Limb (tissue), 2 donors: ENCODE measurements at regions not wholly inside any gene's neighbourhood (a gene's known extent, or its start where the extent isn't known, plus 50 kb on each side); places are given as distances from the start of the nearest gene placed in this dataset.

Experiments used
- DNase-seq, 2 donors: peaks; one replicate each; pipeline ENCODE4 v3.0.0-alpha.2; 2016; ENCODE audit errors: extremely low spot score in 2 of 2

DNA sequence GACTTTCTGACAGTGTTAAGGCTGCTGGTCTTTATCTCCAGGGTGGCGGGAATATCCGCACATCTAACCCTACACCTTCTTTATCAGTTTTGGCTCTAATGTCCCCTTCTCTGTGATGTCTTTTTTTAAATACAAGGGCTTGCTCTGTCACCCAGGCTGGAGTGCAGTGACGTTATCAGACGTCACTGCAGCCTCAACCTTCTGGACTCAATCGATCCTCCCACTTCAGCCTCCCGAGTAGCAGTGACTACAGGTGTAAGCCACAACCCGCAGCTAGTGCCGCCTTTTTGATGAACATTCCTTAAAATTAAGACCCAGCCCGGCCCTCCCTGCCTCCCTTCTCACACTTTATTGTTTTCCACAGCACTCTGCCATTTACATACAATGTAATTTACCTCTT, 120.1 kb upstream of the CDH4 start:
- DNase-seq = no peak

DNA sequence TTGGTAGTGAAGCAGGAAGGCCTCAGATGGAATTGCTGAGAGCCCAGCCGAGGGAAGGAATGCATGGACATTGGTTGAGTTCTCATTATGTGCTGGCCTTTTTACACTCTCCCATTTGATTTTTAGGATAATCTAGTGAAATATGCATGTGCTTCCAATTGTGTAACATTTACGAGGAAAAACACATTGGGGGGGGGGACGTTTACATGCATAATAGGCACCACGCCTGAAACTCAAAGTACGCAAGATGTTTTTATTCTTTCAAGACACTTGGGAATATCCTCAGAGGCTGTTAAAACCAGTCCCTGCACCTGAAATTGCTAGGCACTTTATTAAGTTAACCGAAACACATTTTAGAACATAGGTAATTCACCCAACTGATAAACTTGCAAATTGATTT, 118.5 kb upstream of the CDH4 start:
- DNase-seq = no peak

DNA sequence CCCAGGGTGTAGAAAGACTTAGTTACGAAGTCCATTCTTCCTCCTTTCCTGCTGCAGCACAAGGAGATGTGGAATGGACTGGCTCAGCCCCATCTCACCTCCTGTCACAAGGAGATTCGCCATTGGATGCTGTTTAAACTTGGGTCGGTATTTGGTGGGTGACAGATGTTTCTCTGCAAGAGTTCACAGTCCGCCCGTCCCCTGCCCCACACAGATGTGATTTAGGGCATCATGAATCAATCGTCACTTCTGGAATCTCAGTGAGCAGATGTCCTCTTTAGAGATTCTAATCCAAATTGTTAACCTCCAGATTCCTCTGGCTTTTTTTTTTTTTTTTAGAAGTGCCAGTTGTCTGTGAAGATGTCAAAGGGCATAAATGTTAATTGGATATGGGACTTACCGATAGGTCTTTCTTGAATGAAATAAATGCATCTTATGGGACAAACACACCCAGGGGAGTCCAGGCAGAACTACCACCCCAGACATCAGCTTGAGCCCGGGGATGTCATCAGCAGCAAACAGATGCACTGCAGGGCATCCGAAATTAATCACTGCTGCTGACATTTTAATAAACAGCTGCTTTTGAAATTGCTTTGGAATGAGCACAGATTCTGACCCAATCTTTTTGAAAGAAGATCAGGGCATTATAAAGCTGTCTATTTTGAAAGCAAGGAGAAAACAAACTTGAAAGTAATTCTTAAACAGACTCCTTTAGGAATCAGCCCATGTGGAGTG, 117.6 kb upstream of the CDH4 start:
- no peak for DNase-seq

DNA sequence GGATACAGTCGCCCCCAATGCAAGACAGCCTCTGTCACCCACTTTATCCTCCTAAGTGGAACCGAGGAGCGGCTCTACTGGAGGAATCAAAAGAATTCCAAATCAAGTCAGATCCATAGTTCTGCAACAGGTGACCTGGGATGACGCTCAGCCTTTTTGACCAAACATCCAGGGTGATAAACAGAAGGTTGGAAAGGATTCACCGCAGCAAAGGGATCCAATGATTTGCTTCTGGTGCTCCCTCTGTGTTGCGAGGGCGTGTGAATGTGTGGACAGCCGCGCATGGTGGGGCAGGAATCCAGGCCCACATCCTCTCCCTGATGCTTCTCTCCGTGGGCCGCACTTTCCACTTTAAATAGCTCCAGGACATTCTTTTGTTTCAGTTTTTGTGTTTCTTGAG, 116.8 kb upstream of the CDH4 start:
- no peak for DNase-seq

DNA sequence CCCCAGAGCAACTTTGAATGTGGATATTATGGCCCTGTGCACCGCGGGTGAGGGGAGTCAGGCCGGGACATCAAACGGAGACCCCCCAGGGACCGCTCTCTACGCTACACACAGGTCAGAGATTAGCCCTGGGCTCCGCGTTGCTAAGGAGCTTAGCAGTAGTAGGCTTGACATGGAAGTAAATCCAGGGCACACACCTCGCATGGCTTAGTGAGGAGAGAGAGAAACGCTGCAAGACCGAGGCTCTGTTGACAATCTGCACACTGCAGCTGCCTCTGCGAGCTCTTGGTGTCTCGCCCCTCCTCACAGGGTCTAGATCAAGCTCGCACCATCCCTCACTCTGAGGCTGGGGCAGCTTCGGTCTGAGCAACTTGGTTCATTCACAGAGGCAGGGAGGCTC, 116.1 kb upstream of the CDH4 start:
- DNase-seq = peak; percentile 18 to 39

DNA sequence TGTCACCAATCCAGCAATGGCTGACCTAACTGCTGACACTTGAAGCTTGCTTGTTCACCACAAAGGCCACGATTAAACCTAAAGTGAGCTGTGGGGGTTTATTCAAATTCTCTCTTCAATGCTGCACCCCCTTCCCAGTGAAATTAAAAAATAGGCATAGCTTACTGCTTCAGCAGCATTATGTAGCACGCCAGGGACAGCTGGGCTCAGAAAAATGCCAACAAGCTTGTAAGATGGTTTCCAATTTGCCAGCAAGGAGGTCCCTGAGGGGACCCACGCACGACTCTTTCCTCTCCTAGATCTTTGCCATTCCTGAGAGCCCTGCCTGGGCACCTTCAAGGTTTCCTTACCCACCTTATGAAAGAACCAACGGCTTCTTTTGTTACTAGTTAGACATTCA, 113.5 kb upstream of the CDH4 start:
- no peak for DNase-seq

DNA sequence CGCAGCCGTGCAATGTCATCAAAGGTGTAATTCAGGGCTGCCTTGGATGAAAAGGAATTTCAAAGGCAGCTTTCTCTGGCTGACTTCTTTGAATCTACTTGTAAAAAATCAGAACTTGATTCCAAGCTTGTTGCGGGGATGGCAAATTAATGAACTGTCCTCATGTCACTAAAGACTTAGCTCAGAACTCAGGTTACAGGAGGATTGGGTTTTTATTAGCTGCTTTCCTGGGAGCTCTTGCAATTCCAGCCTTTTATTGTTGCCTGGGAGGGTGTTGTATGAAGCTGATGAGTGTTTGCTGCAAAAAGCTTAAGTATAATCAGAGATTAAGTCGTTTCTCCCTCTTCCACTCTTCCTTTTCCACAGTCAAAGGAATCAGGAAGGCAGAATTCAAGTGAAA, 113.0 kb upstream of the CDH4 start:
- DNase-seq = no peak

DNA sequence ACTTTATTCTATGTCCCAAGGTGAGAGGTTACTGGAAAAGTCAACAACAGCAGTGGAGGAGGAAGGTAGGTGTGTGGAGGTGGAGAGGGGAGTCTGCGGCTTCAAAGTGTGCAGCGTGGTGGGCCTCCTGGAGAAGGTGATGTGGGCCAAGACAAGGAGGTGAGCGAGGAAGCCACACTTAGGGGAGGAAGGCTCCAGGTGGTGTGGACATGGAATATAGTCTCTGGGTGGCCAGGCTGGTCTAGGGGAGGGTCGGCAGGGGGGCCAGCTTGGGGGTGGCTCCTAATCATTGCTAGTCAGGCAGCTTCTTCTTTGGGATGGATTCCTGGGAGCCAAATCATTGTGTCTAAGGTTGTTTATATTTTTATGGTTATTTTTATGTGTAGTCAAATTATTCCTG, 111.5 kb upstream of the CDH4 start:
- no peak for DNase-seq

DNA sequence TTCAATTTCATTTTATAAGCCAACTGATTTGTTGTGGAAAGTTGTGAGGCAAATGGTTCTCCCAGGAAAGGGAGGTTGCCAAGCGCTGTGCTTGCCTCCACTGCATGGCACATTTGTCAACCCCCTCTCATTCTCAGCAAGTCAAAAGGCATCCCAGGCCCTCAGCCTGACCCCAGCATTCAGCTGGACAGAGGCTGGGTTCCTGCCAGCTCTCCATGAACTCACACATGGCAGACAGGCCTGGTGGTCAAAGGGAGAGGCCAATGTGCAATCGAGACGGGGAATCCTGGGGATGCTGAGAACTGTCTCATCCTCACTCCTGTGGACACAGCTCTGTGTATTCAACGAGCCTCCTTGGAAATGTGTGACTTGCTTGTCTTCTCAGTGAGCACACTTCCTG, 106.0 kb upstream of the CDH4 start:
- DNase-seq = no peak

DNA sequence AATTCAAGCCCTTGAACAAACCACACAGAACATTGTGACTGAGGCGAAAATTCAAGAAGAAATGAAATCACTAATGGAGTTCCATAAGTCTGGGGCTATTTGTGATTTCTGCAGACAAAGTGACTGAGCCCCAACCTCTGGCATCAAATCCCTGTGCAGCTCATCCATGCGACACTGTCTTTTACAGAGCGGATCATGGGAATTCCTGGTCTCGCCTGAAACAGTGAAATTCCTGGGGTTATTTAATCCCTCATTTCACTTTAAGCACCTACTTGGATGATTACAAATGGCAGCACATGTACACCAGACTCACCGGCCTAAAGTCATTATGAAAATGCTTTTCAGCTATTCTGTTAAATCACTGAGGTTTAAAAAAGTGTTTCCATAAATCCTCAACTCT, 102.4 kb upstream of the CDH4 start:
- DNase-seq = no peak

DNA sequence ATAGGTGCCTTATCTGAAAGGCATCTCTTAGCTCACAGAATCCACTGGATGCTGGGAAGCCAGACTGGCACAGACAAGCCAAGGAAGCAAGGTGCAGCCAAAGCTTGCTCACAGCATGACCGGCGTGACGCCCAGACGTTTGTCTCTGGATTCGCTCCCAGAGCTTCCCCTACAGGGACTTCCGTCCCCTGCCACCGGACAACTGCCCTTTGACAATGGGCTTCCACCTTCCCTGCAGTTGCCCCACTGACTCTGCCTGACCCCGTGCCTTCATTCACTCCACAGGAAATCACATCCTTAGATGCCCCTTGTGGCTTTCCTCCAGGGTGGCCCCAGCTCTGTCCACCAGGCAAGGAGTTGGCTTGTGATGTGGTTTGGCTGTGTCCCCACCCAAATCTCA, 94.8 kb upstream of the CDH4 start:
- DNase-seq = no peak

DNA sequence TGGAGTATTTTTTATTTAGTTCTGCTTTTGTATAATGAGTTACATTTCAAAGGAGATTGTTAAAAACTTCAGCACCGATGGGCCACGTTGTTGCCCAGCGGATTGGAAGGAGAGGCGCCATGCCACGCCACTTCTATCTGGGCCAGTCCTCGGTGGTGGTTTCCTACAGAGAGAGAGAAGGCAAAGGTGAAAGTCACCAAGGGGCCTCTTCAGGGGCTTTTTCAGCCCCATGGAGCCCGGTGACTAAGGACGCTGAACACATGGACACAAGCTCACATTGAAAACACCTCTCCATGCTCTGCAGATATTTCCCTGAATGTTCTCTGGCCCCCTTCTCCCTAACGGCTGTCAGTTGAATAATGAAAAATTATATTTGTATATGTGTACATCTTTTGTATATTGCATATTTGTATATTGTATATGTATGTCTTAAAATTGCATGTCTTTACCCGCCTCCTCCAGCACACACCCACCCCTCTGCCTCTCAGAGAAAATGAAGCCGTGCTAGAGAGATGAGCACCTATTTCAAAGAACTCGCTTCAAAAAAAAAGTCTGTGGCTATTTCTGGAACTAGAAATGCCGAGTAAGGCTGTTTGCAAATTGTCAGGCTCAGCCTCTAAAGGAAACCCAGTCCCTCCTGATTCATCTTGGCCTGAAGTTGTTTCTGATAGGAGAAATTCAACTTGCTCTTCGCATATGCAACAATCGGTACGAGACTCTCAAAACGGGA, 91.9 kb upstream of the CDH4 start:
- DNase-seq = no peak

DNA sequence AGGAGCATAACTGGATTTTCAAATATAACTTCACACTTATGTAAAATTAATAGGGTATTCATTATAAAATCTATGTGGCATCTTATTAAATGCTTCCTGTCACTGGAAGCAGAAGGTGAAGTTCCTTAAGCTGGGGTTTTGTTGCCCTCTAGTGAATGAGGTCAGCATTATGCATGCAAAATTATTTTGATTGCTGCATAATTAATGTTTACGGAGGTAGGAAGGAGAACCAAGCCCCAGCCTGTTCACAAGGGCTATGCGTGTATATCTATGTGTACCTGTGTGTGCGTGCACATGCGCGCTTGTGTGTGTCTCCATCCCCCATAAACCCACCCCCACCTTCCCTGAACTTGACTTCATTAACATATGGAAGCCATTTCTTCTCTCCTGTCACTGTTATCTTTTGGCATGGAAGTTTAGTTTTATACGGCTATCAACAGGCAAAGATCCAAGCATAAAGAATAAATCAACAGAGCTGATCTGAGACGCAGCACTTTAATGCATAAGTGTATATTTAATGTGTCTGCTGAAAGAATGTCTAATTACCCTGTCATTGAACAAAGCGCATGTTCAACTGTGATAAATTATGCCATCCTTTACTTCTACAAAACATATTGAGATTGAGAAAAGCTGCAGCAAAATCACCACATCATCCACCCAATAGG, 90.2 kb upstream of the CDH4 start:
- no peak for DNase-seq

DNA sequence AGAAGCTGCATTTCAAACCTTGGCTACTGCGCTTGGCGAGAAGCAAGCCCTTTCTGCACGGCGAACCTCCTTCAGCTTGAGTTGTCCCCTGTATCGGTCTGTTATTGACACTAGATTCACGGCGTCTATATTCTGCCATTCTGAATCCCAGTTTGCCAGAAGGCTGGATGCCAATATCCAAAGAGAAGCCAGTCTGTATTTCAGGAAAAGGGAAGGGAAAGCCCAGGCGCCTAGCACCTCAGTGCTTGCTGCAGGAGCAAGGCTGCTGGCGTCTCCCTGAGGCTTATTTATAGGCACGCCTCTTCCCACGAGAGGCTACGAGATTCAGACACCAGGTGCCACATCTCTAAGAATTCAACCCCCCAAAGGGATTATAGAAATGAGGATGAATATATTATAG, 89.6 kb upstream of the CDH4 start:
- no peak for DNase-seq

DNA sequence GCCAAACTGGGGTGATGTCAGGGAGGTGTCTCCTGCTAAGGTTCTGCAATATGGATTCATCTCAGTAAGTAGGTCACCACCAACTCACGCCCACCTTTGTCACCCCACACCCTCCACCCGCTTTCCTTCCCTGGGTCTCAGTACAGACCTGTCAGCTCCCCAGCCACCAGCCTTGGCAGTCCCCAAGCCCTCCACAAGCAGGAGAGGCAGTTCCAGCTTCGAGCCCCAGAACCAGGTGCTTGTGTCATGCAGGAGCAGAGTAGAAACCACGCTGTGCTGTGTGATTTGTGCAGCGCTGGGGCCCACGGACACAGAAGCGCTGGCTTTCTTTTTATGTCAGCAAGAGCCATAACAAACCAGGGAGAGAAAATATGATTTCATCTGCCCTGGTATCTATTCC, 89.0 kb upstream of the CDH4 start:
- no peak for DNase-seq

DNA sequence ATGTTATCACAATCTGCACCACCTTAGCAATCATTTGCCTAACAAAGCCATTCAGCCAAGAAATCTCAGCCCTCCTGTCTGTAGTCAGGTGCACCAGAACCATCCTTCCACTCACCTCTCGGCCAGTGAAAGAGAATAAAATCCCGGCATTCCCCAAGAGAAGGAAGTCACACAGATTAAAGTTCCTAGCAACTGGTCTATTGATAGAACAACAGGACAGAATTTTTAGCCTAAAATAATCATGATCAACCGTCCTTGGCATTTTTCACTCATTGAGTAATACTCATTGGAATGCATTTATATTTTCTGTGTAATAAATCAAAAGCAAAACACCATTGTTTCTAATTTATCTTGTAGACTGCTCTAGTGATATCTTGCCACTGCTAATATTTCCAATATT, 85.7 kb upstream of the CDH4 start:
- no peak for DNase-seq

DNA sequence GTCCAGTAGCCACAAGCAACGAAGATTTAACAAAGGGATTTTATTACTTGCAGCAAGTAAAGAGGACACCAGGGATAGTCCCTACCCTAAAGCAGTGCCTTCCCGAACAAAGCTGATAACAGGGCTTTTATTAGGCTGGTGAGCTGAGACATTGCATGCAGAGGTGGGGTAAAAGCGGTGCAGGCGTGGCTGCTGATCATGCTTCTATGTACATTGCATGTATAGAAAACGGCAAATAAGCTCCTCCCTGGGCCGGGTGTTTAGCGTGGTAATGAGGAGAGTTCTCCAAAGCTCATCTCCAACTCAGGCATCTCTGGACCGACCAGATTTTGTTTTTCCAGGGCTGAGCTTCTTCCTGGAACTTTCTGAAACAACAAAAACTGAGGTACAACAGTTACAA, 83.5 kb upstream of the CDH4 start:
- DNase-seq = no peak

DNA sequence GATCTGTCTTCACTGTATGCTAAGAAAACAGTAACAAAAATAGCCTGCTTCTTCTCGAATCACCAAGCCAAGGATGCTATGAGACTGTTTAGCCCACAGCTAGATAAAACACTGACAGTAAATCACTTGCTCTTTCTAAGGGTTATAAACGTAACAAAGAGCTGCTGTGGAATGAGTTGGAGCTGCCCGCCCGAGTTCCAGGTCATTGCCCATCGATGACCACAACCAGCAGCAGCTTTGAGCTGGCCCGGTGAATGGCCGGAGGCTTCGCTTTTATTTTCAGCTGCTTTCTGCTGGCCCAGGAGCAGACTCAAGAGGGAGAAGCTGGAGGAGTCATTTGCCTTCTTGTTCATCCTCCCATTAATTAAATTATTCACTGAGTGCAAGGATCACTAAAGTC, 82.2 kb upstream of the CDH4 start:
- no peak for DNase-seq

DNA sequence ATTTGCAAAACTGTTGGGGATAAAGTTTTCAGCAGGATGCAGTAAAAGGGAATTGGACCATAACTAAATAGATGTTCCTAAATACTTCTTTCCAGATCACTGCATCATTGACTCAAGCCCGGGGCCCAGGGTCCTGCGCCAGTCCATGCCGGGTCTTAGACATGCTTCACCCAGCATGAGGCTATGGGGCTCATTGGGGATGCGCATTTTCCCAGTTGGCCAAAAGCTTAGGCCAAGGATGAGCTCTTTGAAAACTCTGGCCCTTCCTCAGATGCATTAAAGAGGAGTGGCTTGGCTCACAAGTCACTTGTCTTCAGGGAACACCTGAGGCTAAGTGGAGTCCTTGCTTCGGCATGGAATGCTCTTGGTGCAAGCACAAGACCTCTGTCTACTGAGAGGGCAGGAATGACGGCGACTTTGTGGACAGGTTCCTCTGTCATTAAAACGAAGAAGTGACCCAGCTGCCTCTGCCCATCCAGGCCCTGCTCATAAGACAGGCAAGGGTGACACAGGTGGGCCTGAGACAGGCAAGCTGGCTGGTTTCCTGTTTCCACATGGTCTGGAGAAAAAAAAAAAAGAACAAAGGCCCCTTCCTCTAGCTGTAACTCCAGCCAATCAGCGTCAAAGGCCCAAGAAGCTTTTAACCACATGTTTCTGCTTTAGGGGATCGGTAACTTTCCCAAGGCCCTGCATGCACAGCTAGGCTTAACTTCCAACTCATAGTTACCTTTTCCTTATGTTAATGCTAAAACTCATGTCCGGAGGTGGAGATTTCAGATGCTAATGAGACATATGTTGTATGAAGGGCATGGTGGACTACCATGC, 81.4 kb upstream of the CDH4 start:
- no peak for DNase-seq

DNA sequence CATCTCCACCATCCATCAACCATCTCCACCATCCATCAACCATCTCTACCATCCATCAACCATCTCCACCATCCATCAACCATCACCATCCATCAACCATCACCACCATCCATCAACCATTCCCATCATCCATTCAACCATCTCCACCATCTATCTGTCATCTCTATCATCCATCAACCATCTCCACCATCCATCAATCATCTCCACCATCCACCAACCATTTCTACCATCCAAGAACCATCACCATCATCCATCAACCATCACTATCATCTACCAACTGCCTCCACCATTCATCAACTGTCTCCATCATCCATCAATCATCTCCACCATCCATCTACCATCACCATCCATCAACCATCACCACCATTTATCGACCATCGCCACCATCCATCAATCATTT, 78.8 kb upstream of the CDH4 start:
- DNase-seq = no peak

DNA sequence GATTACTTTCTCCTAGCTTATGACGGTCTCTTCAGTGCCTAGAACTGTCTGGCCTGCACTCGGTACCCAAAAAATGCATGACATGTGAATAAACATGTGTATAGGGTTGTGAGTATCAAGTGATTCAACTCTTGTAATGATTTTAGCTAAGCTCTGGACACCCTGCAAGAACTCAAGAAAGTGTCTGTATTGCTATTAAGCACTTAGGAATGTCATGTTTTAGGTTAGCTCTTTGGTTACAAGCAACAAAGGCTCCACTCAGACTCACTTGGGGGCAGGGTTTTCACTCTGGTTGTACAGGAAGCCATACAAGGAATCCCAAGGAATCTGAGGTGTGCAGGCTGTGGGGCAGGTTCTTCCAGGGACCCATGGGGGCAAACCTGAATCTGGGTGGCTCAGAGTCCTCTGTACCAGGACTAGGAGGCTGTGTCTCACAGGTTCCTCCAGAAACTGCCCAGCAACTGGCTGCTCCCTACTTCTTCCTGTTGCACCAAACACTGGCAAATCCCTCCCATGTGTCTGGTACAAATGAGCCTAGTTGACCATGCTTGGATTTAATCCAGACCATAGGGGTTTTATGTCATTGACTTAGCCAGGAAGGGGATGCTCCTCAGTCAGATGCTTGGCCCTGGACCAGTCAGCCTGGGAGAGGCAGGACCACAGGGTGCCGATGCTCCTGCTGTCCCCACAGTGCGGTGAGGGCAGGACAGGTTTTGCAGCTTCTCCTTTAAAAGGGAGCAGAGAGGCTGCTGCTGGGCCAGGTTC, 77.9 kb upstream of the CDH4 start:
- no peak for DNase-seq
